Non-pigmented ciliary epithelial cell (primary cell): ENCODE measurements at regions not wholly inside any gene's neighbourhood (a gene's known extent, or its start where the extent isn't known, plus 50 kb on each side); places are given as distances from the start of the nearest gene placed in this dataset.

Experiments used
- DNase-seq: peaks from one replicate; pipeline ENCODE4 v3.0.0-alpha.2; 2010; ENCODE audit warnings: low read depth

DNA sequence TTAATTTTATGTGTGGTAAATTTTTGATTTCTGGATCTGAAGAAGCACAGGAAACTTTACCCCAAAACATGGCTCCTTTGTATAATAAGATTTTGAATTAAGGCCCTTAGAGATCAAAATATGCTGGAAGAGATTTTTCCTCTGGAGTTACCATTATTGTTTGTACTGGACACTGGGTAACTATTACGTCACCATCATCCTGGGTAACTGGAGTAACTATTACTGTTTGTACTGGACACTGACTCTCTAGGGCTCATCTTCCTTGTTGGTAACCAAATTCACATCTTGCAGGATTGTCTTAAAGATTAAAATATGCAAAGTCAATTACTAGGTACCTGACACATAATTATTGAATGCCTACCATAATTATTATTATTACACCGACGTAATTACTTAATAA, 593.8 kb upstream of the GOT2 start:
- DNase-seq, result no peak

DNA sequence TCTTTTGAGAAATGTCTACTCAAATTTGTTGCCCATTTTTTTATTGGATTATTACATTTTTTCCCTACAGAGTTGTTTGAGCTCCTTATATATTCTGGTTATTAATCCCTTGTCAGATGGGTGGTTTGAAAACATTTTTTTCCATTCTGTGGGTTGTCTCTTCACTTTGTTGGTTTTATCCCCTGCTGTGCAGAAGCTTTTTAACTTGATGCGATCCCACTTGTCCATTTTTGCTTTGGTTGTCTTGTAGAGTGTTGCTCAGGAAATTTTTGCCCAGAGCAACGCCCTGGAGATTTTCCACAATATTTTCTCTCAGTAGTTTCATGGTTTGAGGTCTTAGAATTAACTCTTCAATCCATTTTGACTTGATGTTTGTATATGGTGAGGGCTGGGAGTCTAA, 592.8 kb upstream of the GOT2 start:
- DNase-seq, result no peak

DNA sequence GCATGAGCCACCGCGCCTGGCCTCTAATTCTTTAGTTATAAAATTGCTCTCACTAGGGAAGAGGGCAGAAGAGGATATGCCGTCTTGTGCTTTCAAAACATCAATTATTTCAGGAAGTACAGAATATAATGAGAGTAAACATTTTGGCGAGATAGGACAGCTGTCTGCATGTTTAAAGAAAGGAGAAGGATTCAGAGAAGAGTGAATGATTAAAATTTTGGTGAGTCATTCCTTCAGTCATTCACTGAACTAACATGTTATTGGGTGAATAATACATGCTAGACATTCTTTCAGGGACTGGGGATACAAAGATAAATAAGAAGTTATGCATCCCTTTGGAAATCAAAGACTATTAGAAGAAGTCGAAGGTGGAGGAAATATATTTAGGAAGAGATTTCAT, 590.3 kb upstream of the GOT2 start:
- DNase-seq, result no peak

DNA sequence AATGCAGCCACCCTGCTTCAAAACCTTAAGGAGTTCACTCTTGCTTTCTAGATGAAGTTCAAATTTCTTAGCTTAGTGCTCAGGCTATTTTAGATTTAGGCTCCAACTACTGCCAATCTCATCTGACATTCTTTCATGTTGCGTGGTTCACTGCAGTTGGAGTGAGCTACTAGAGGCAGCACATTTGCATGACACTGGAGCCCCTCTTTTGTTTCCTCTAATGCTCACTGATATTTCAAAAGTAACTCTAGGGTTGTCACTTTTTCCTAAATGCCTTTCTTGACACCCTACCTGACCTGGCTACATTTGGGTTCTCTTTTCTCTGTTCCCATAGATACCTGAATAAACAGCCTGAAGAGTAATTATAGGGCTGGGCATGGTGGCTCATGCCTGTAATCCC, 586.5 kb upstream of the GOT2 start:
- DNase-seq, result no peak

DNA sequence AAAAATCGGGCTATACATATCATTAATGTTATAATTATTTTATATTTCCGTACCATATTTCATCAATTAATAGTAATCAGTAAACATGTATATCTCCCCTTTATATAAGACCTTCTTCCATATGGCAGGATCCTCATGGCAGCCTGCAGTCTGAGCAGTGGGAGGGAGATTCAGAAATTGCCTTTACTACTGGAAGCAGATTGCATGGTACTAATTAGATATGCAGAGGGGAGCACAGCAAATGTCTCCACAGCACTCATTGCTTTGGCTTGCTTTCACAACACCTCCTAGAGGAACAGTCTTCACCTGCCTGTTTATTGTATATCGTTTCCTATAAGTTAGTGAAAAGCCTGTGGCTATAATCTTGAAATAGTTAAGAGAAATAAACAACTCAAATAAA, 585.8 kb upstream of the GOT2 start:
- no peak for DNase-seq

DNA sequence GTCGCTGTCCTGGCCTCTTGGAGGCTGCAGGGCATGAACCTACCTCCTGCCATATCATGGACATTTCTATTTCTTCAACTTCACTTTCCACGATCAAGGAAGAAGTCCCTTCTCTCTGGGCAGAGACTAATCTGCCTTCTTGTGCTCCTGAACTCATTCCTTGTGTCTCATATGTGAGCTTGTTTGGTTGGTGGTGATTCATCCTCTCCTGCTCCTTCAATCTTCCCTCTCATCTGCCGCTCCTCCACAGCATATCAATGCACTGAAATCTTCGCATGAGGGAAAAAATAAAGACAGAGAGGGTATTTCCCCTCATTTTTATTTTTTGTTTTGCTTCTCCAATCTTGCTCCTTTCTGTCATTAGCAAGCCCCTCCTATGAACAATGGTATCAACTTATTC, 571.7 kb upstream of the GOT2 start:
- DNase-seq, result no peak

DNA sequence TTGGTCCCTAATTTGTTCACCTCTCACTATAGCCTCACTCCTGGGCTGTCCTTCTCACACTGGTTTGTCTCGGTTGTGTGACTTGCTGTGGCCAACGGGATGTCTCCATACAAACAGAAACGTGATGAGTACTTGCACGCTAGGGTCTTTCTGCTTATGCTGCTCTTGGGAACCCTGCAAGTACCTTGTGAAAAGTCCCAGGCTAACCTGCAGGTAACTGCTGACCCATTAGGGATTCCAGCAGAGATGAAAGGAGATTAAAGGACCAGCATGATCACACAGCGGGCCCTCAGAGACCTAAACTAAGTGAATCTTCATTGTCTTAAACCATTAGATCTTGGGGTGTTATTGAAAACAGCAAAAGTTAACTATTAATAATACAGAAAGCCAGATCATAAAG, 562.8 kb upstream of the GOT2 start:
- no peak for DNase-seq

DNA sequence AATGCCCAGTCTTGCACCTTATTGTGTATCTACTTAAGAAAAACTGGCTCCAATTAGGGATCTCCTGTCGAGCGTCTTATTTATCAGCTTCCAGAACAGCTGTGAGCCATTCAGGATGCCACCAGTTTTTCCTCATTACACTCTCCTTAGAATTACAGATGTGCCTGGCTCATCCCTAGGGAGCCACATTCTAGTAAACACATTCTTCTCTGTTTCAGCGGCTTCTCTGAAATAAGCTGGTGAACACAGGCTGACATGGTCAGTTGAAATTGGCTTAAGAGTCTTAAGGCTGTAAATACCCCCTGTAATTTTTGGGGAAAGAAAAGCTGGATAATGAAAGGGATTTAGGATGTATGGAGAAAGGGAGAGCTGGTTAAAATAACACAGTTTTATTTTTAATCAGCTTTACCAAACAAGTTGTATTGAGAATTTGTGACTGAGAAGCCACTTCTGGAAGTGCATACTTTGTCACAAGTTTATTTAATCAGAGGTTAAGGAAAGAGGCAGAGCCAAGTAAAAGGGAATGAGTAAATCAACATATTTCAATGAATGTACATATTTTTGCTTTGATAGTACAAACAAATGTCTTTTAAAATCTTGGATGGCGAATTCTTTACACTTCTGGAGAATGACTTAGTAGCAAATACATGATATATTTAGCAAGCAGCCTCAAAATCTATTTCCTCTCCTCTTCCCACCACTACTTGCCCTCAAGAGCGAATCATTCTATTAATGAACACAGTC, 562.0 kb upstream of the GOT2 start:
- DNase-seq, result no peak

DNA sequence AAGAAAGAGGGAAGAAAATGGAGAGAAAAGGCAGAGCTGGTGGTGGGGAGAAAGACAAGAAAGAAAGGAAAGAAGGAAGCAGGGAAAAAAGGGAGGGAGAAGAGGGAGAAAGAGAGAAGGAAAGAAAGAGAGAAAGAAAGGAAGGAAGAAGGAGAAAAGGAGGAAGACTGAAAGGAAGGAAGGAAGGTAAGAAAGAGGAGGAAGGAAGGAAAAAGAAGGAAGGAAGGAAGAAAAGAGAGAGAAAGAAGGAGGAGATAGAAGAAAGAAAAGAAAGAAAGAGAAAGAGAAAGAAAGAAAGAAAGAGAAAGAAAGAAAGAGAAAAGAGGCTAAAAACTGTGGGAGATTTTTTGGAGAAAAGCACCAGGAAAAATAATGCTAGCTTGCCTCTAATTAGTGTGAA, 561.4 kb upstream of the GOT2 start:
- DNase-seq, result no peak

DNA sequence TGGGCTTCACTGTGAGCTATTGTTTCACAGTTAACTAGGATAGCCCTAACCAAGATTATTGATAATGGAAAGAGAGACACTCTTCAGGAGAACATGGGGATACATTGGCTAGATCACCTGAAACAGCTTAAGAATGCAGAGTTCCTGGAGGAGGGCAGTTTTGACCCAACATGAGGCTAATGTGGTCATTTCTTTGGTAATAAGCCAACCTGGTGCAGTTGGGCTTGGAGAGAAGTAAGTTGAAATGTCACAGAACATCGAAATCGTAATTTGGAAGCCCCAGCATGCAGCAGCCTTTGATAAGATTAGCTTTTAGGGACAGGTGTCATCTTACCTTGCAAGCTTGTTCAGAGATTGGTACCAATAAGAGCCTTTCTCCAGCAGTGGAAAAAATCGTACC, 556.6 kb upstream of the GOT2 start:
- no peak for DNase-seq

DNA sequence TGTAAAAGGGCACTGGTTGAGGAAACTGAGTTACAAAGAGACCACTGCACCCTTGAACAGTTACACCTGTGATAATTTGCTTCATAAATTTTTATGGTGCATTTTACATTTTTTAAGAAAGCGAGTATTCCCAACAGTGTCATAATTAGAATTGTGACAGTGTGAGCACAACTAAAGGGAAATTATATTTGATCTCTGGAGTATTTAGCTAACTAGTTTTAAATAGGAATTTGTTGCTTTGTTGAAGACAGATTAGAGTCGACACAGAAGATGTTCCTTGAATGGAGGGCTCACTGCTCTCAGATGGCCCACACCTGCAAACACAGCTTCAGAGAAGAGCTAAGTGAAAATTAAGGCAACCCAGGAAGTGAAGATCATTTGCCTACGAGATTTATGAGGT, 555.0 kb upstream of the GOT2 start:
- DNase-seq, result no peak

DNA sequence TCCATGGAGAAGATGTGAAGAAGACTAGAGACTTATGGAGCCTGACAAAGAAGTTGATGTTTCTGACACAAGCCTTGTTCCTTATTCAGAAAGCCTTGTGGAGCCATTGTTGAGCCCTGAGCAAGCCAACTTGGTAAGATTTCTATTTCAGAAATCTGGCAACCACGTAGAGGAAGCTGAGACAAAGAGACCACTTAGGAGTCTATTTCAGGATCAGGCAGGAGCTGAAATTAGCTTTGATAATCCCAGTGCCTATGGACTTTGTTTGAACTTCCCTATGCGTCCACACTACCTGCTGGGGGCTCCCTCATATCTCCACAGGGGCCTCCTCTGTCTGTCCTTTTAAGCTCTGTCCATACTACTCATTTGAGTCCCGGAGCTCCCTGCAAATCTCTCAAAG, 540.0 kb upstream of the GOT2 start:
- DNase-seq, result no peak

DNA sequence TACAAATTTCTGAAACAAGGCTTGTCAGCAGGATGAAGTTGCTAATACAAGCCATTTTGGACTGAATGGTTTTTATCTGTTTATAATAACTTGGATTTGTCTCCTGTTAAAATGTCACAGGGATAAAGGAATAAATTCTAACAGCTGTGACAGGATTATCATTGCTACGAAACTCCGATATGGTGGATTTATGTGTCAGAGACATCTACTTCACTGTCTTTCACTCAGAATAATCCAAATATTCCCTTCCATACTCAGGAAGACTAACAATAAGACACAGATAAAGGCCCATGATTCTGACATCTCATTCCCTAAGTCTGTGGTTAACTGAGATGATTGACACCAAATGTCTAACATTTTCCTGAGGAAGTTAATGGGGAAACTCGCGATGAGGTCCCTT, 529.8 kb upstream of the GOT2 start:
- no peak for DNase-seq

DNA sequence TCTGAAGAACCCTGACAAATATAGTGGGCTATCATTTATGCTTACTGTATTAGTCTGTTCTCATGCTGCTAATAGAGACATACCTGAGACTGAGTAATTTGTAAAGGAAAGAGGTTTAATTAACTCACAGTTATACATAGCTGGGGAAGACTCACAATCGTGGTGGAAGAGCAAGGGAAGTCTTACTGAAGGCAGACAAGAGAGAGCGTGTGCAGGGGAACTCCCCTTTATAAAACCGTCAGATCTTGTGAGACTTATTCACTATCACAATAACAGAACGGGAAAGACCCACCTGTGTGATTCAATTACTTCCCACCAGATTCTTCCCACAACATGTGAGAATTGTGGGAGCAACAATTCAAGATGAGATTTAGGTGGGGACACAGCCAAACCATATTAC, 526.8 kb upstream of the GOT2 start:
- DNase-seq, result no peak

DNA sequence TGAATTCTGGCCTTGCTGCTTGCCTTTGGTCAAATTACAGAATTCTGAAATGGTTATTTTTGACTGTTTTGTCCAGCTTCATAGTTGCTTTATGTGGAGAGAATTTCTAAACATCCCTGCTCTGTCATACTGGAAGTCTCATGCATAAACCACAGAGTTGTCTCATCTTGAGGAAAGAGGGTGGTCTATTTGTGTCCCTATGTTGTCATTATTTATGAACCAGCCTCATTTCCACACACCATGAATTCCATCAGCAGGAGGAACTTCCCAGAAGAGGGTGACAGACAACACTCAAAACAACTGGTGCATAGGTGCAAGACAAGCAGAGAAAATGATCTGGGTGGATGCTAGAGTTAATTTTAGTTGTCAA, 525.8 kb upstream of the GOT2 start:
- no peak for DNase-seq

DNA sequence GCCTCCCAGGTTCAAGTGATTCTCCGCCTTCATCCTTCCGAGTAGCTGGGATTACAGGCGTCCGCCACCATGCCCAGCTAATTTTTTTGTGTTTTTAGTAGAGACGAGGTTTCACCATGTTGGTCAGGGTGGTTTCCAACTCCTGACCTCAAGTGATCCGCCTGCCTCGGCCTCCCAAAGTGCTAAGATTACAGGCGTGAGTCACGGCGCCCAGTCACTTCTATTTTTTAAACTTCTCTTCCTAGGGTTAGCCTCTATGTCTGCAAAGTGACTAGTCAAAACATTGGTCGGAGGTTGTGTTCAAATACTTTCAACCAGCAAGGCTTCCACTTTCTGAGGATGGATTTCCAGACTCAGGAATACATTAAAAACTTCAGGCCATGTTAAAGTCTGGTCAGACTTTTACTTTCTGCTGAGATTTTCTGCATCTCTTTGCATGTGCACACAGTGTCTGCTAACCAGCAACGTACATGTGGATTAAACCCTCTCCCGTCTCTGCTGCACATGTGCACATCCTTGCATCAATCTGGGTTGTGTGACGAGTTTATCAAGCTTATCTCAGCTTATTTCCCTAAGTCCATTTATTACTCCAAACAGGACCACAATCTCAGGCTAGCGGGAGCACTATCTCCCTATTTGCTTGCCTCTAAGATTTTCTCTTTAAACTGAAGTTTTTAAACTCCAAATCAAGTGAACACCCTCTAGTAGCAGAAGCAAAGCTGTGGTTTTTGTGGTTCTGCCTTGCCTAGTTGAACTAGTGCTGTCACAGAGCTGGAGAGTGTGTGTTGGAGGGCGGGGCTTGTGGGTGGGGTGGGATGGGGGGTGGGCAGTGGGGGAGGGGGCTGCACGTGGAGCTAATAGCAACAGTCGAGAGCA, 525.2 kb upstream of the GOT2 start:
- DNase-seq, result no peak

DNA sequence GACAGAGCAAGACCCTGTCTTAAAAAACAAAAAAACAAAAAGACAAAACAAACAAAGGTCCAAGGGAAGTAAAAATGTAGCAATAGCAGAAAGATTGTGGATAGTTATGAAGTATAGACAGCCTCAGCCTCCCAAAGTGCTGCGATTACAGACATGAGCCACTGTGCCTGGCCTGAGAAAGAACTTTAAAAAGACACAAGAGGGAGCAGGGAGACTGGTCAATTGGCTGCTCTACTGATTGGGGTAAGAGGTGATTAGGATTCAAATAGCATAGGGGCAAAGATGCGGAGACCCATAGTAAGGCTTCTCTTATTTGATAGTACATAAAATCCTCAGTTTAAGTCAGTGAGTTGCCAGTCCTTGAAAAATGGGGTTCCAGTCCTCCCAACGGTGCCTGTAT, 518.2 kb upstream of the GOT2 start:
- DNase-seq, result no peak

DNA sequence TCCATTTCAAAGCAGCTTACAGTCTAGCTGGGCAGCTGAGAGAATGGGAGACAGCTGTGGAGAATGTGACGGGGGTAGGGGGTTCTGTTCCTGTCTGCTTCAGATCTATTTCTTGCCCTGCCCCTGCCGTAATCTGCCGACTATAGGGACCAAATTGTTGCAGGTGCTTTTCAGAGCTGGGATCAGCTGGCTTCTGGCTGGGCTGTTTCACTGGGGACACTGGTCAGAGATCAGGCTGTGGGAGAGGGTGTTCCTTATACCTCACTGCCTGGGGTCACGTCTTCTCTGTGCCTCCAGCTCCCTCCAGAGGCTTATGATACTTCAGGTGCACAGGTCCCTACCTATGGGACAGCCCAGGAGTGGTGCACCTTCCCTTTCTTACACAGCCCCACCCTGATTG, 514.9 kb upstream of the GOT2 start:
- DNase-seq, result no peak

DNA sequence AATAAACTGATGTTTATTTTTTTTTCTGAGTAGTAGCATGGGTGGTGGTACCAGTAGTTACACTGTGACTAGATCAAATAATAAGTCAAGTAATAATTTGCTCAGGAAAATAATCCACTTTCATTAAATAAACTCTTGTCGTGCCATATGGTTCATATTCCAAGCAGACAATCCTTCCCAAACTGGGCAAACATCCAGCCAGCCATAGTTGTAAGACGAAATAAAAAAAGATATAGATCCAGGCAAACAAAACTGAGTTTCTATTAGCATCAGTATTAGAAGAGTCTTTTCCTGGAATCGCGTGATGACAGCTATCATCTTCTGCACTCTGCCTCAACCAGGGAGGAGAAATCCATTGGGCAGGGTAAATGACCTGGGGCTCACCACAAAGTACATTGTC, 508.4 kb upstream of the GOT2 start:
- no peak for DNase-seq

DNA sequence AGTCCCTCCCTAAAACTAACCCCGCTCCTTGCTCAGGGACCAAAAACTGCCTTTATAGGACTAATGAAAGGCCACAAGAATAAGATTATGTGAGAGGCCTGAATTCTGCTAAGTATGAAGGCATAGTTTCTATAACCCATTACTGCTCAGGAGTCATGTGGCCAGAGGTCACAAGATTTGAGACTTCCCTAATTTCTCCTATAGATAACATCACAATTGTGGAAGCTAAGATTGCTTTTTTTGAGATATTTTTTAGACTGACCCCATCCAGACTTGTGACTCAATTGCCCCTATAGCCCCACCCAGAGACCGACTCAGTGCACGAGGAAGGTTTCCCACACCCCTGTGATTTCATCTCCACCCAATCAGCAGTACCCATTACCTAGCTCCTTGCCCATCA, 504.1 kb upstream of the GOT2 start:
- no peak for DNase-seq

DNA sequence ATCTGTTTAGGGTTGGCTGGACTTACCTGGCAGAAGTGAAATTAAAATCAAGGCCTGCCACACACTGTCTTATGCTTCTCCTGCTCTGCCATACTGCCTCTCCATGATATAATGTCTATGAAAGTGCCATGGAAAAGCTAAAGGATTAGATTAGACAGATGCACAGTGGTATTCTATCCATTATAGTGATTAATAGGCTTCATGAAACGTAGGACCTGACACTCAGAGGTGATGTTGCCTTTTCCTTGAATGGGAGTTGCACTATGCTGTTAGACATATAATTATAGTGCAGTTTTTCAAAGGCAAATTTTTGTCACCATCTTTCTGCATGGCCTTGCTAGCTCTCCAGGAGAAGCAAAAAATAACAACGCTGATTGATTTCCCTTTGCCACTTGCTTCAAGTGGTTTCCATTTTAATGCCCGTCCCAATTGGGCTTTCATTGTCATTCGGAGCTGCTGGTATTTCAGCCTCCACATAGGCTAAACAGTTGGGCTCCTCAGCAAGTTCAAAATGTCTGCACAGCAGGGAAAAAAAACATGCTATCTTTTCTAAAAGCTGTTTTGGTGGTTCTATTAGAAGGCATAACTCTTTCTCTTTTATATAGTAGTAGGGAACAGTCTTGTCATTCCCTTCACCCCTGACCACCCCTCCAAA, 502.8 kb upstream of the GOT2 start:
- DNase-seq, result no peak

DNA sequence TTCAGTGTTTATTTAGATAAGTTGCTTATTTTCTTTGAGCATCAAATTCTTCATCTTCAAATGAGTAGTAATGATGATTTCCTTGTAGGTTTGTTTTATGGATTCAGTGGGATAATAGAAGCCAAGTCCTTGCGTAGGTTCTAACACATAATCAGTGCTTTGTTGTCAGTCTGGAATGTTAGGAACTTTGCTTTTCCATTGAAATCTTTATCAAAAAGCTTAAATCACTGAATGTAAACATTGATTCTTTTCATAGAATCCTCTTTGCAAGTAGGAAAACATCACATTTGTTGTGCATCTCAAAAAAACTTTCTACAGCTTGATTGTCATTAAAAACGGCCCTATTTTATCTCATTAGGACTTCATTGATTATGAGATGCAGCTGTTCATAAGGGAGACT, 490.3 kb upstream of the GOT2 start:
- DNase-seq, result no peak

DNA sequence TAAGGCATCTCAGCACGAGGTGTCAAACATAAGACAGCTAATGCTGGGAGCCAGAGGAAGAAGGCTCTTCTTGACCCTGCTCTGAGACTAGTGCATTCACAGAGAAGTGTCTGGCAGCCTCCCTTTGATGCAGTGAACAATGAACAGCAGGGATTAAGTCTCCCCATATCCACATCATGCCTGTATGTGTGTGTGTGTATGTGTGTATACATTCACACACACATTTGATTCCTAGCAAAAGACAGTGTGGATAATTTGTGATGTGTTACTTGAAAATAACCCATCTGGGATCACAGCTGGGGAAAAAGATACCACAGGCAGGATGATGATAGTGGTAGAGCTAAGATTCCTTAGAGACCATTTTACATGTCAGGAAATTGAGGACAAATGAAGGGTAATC, 485.9 kb upstream of the GOT2 start:
- DNase-seq, result no peak
